H9 (cell line): ENCODE measurements at regions not wholly inside any gene's neighbourhood (a gene's known extent, or its start where the extent isn't known, plus 50 kb on each side); places are given as distances from the start of the nearest gene placed in this dataset.

Experiments used
- DNase-seq: peaks from one replicate; pipeline ENCODE4 v3.0.0-alpha.2; 2017
- H2AFZ ChIP-seq: one replicate; pipeline ENCODE4 v1.6.1; 2013; ENCODE audit warnings: mild to moderate bottlenecking, low read length, control low read depth, moderate library complexity
- H2AK5ac ChIP-seq: 2 replicates; pipeline ENCODE4 v1.6.1; 2013; ENCODE audit warnings: low read length, control low read depth, mixed read lengths; ENCODE audit not compliant: insufficient read length
- H2BK120ac ChIP-seq: one replicate; pipeline ENCODE4 v1.6.1; 2013; ENCODE audit warnings: low read depth, mild to moderate bottlenecking, low read length, control low read depth, inconsistent platforms; ENCODE audit not compliant: poor library complexity, severe bottlenecking
- H2BK12ac ChIP-seq: 2 replicates; pipeline ENCODE4 v1.6.1; 2013; ENCODE audit warnings: low read length, control low read depth, mixed read lengths, low read depth; ENCODE audit not compliant: insufficient read length
- H2BK15ac ChIP-seq: 2 replicates; pipeline ENCODE4 v1.6.1; 2013; ENCODE audit warnings: low read depth, low read length, control low read depth
- H2BK20ac ChIP-seq: one replicate; pipeline ENCODE4 v1.6.1; 2013; ENCODE audit warnings: low read depth, mild to moderate bottlenecking, low read length, control low read depth, inconsistent platforms; ENCODE audit not compliant: poor library complexity, severe bottlenecking
- H2BK5ac ChIP-seq: 2 replicates; pipeline ENCODE4 v1.6.1; 2013; ENCODE audit warnings: low read length, control low read depth, mixed read lengths; ENCODE audit not compliant: insufficient read length
- H3K14ac ChIP-seq: 2 replicates; pipeline ENCODE4 v1.6.1; 2013; ENCODE audit warnings: low read length, control low read depth; ENCODE audit not compliant: insufficient read depth
- H3K18ac ChIP-seq: 2 replicates; pipeline ENCODE4 v1.6.1; 2013; ENCODE audit warnings: low read depth, mild to moderate bottlenecking, mixed read lengths, low read length, control low read depth; ENCODE audit not compliant: insufficient read length
- H3K23ac ChIP-seq: 2 replicates; pipeline ENCODE4 v1.6.1; 2013; ENCODE audit warnings: low read length, control low read depth, mixed read lengths, low read depth; ENCODE audit not compliant: insufficient read length
- H3K23me2 ChIP-seq: 2 replicates; pipeline ENCODE4 v1.6.1; 2013; ENCODE audit warnings: low read depth, mild to moderate bottlenecking, mixed read lengths, low read length, control low read depth; ENCODE audit not compliant: insufficient read length, poor library complexity, severe bottlenecking
- H3K27ac ChIP-seq: 2 replicates; pipeline ENCODE4 v1.5.1; 2013; ENCODE audit warnings: low read length, control low read depth, mixed read lengths, low read depth; ENCODE audit not compliant: insufficient read length
- H3K27me3 ChIP-seq: 2 replicates; pipeline ENCODE4 v1.6.1; 2013; ENCODE audit warnings: low read length, control low read depth, inconsistent platforms; ENCODE audit not compliant: insufficient read depth
- H3K4ac ChIP-seq: 2 replicates; pipeline ENCODE4 v1.6.1; 2013; ENCODE audit warnings: low read depth, mild to moderate bottlenecking, control low read depth, inconsistent platforms, low read length, moderate library complexity
- H3K4me1 ChIP-seq: 2 replicates; pipeline ENCODE4 v1.6.1; 2013; ENCODE audit warnings: low read length, control low read depth, inconsistent platforms; ENCODE audit not compliant: insufficient read depth
- H3K4me2 ChIP-seq: 2 replicates; pipeline ENCODE4 v1.6.1; 2013; ENCODE audit warnings: low read length, control low read depth, mixed read lengths; ENCODE audit not compliant: insufficient read length, insufficient read depth
- H3K56ac ChIP-seq: 2 replicates; pipeline ENCODE4 v1.6.1; 2013; ENCODE audit warnings: low read depth, mild to moderate bottlenecking, mixed read lengths, low read length, control low read depth; ENCODE audit not compliant: insufficient read length
- H3K79me1 ChIP-seq: 2 replicates; pipeline ENCODE4 v1.6.1; 2013; ENCODE audit warnings: low read depth, mild to moderate bottlenecking, moderate library complexity, low read length, control low read depth, inconsistent platforms; ENCODE audit not compliant: insufficient read depth, poor library complexity, severe bottlenecking
- H3K79me2 ChIP-seq: 2 replicates; pipeline ENCODE4 v1.6.1; 2013; ENCODE audit warnings: low read length, control low read depth, inconsistent platforms; ENCODE audit not compliant: insufficient read depth
- H3K9ac ChIP-seq: 2 replicates; pipeline ENCODE4 v1.6.1; 2013; ENCODE audit warnings: low read length, control low read depth, mixed read lengths; ENCODE audit not compliant: insufficient read length; ENCODE audit errors: extremely low read depth
- H3K9me3 ChIP-seq: one replicate; pipeline ENCODE4 v1.6.1; 2013; ENCODE audit warnings: low read depth, low read length, inconsistent platforms; ENCODE audit not compliant: control insufficient read depth
- H3T11ph ChIP-seq: one replicate; pipeline ENCODE4 v1.6.1; 2013; ENCODE audit warnings: mild to moderate bottlenecking, low read length, control low read depth, inconsistent platforms
- H4K20me1 ChIP-seq: one replicate; pipeline ENCODE4 v1.6.1; 2013; ENCODE audit not compliant: control insufficient read depth, insufficient read length, insufficient read depth
- H4K5ac ChIP-seq: 2 replicates; pipeline ENCODE4 v1.6.1; 2013; ENCODE audit warnings: low read depth, mild to moderate bottlenecking, mixed read lengths, low read length, control low read depth; ENCODE audit not compliant: insufficient read length
- H4K8ac ChIP-seq: replicated peaks from 2 replicates; pipeline ENCODE4 v1.6.1; 2013; ENCODE audit warnings: low read length, control low read depth, mixed read lengths, low read depth; ENCODE audit not compliant: insufficient read length
- H4K91ac ChIP-seq: 2 replicates; pipeline ENCODE4 v1.6.1; 2013; ENCODE audit warnings: low read depth, mild to moderate bottlenecking, moderate library complexity, mixed read lengths, low read length, control low read depth; ENCODE audit not compliant: insufficient read length
- H3K27ac Mint-ChIP-seq, 3 experiments: 2 replicates in 2 of 3; 3 replicates in 1 of 3; pipeline ENCODE4 v1.8.0; 2020 to 2021; ENCODE audit warnings: mixed read lengths in 3 of 3, mild to moderate bottlenecking in 1 of 3, moderate library complexity in 1 of 3
- H3K27me3 Mint-ChIP-seq: 2 replicates; pipeline ENCODE4 v1.8.0; 2021; ENCODE audit warnings: low read depth, mild to moderate bottlenecking, moderate library complexity, mixed read lengths
- H3K36me3 Mint-ChIP-seq, 3 experiments: 2 replicates in 2 of 3; 3 replicates in 1 of 3; pipeline ENCODE4 v1.8.0; 2020 to 2021; ENCODE audit warnings: low read depth in 3 of 3, mixed read lengths in 3 of 3; ENCODE audit not compliant: insufficient read depth in 1 of 3
- H3K4me1 Mint-ChIP-seq, 2 experiments: 2 replicates each; pipeline ENCODE4 v1.8.0; 2020; ENCODE audit warnings: mixed read lengths in 2 of 2
- H3K4me3 Mint-ChIP-seq, 2 experiments: 2 replicates in 1 of 2; 3 replicates in 1 of 2; pipeline ENCODE4 v1.8.0; 2020 to 2021; ENCODE audit warnings: mild to moderate bottlenecking in 2 of 2, mixed read lengths in 2 of 2, moderate library complexity in 1 of 2
- H3K9me3 Mint-ChIP-seq, 2 experiments: 2 replicates in 1 of 2; 3 replicates in 1 of 2; pipeline ENCODE4 v1.8.0; 2020; ENCODE audit warnings: mild to moderate bottlenecking in 2 of 2, mixed read lengths in 2 of 2, moderate library complexity in 1 of 2
- TF ChIP-seq, protein P1 (sequence below): fragments of 200-600 bp; sonication (generic); conservative IDR thresholded peaks from 3 replicates; pipeline ENCODE4 v1.8.0; 2021; ENCODE audit warnings: antibody characterized with exemption, mild to moderate bottlenecking

DNA sequence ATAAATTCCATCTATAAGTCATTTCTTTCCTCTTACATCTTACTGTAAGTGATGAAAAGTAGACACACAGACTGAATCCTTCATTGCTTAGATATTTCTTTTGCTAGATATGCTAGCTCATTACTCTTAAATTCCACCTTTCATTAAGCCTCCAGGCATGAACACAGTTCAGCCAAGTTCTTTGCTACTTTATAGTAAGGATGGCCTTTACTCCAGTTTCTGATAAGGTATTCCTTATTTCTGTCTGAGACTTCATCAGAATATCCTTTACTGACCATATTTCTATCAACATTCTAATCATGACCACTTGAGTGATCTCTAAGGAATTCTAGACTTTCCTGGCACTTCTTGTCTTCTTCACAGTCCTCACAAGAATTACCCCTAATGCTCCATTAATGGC is 191.7 kb upstream of the KCTD3 start:
- Histone ChIP-seq H3K79me2 (no peaks in the 10 kb centered on the region), H2AFZ (no peak overlapping the region), H4K91ac (no peak overlapping the region), H3K4me1 (no peaks in the 10 kb centered on the region), H2BK5ac (no peak overlapping the region), H4K20me1 (no peaks in the 10 kb centered on the region), H2BK120ac (no peak overlapping the region), H2BK15ac (no peak overlapping the region), H3K4ac (no peak overlapping the region), H3K9ac (no peak overlapping the region), H3K14ac (no peak overlapping the region), H4K8ac (no peak overlapping the region), H2BK20ac (no peak overlapping the region), H3K4me2 (no peak overlapping the region), H3K27me3 (no peaks in the 10 kb centered on the region), H3K27ac (no peak overlapping the region), H3K56ac (no peak overlapping the region), H3T11ph (no peak overlapping the region), H3K79me1 (no peaks in the 10 kb centered on the region), H2BK12ac (no peak overlapping the region), H3K23ac (no peak overlapping the region), H3K23me2 (no peaks in the 10 kb centered on the region), H2AK5ac (no peak overlapping the region), H4K5ac (no peak overlapping the region), H3K18ac (no peak overlapping the region), H3K9me3 (no peaks in the 10 kb centered on the region)
- Mint-ChIP-seq H3K4me3 (no peak overlapping the region), H3K9me3 (no peaks in the 10 kb centered on the region), H3K36me3 (no peaks in the 10 kb centered on the region), H3K27me3 (no peaks in the 10 kb centered on the region), H3K4me1 (no peaks in the 10 kb centered on the region), H3K27ac (no peak overlapping the region)
- DNase-seq: no peak
- TF ChIP-seq, protein P1, sequence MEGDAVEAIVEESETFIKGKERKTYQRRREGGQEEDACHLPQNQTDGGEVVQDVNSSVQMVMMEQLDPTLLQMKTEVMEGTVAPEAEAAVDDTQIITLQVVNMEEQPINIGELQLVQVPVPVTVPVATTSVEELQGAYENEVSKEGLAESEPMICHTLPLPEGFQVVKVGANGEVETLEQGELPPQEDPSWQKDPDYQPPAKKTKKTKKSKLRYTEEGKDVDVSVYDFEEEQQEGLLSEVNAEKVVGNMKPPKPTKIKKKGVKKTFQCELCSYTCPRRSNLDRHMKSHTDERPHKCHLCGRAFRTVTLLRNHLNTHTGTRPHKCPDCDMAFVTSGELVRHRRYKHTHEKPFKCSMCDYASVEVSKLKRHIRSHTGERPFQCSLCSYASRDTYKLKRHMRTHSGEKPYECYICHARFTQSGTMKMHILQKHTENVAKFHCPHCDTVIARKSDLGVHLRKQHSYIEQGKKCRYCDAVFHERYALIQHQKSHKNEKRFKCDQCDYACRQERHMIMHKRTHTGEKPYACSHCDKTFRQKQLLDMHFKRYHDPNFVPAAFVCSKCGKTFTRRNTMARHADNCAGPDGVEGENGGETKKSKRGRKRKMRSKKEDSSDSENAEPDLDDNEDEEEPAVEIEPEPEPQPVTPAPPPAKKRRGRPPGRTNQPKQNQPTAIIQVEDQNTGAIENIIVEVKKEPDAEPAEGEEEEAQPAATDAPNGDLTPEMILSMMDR: no peak
